Skin epidermis (tissue), 12 donors: ENCODE measurements at regions not wholly inside any gene's neighbourhood (a gene's known extent, or its start where the extent isn't known, plus 50 kb on each side); places are given as distances from the start of the nearest gene placed in this dataset.

Source experiments
- H3K27ac ChIP-seq, 21 experiments: fragments of 200-600 bp; sonication (generic) in 11 of 21; one replicate each; pipeline ENCODE4 v1.5.0; 2020; ENCODE audit warnings: mild to moderate bottlenecking in 3 of 21, inconsistent platforms in 2 of 21, moderate library complexity in 2 of 21
- H3K4me3 ChIP-seq, 7 experiments: fragments of 200-600 bp; sonication (generic) in 2 of 7; one replicate each; pipeline ENCODE4 v1.5.0; 2020; ENCODE audit warnings: inconsistent platforms in 2 of 7, mild to moderate bottlenecking in 2 of 7, moderate library complexity in 1 of 7

- no peak overlapping the region for H3K27ac ChIP-seq
These were observed 283.3 kb upstream of the SEMA3A start for GRCh38 chr7:84477786-84478478.

GRCh38 chr7:84474436-84474835, 279.8 kb upstream of the SEMA3A start:
- Histone ChIP-seq H3K4me3 (no peak overlapping the region), H3K27ac (no peak overlapping the region)

More at GRCh38 chr7:84477786-84478478, 283.3 kb upstream of the SEMA3A start:
- no peak overlapping the region for H3K4me3 ChIP-seq

- H3K27ac ChIP-seq, result no peak overlapping the region
- H3K4me3 ChIP-seq, result no peak overlapping the region
These were observed 277.0 kb upstream of the SEMA3A start for GRCh38 chr7:84471576-84471975.

DNA sequence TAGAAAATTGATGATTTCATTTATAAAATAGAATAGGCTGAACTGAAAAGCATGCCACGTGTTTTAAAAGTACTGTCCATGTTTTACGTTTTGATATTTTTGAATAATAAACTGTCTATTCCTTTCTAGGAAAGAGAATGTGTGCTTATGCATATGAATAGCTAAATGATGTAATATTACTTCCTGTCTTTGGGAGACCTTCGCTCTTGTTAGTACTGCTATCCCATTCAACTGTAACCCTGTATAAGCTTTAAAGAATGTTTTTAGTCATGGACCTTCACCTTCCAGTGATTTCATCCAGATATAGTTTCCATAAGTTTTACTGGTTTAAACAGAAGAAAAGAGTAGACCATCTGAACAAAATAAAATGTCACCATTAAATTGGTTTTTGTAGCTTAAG, 274.4 kb upstream of the SEMA3A start:
- Histone ChIP-seq H3K27ac (no peak overlapping the region), H3K4me3 (no peak overlapping the region)

DNA sequence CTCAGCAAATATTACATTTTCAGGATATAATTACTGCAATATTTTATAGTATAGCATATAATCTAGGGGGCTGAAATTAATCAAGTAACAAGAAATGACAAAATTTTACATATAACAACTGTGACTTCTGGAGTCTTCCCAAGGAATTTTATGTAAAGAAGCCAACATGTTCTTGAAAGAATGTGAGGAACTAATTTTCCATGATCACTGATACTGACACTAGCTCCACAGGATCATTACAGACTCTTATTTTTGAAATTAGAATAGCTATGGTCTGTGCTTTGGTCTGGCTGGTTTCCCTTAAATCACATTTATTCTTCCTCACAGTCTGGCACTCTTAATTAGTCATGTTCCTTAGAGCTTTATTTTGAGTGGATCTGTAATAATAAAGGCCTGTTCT, 267.7 kb upstream of the SEMA3A start:
- H3K4me3 ChIP-seq, result no peak overlapping the region
- no peak overlapping the region for H3K27ac ChIP-seq

GRCh38 chr7:84461093-84461492, 266.5 kb upstream of the SEMA3A start:
- no peak overlapping the region for H3K4me3 ChIP-seq
- no peak overlapping the region for H3K27ac ChIP-seq

DNA sequence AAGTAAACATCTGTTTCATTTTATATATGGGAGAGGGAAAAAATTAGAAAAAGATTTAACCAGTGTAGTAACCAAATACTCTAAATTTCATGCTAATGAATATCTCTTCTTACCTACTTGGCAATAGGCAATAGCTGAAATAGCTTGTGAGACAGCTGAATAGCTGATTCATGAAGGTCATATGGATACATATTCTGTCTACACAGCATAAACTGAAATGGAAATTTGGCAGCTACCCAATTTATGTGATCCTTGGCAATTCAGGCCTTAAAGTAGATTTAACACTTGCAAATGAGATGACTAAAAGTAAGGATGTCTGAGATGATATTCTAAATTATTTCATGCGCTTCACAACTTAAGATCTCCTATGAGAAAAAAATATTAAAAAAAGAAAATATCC, 261.2 kb upstream of the SEMA3A start:
- Histone ChIP-seq H3K4me3 (no peak overlapping the region), H3K27ac (no peak overlapping the region)

DNA sequence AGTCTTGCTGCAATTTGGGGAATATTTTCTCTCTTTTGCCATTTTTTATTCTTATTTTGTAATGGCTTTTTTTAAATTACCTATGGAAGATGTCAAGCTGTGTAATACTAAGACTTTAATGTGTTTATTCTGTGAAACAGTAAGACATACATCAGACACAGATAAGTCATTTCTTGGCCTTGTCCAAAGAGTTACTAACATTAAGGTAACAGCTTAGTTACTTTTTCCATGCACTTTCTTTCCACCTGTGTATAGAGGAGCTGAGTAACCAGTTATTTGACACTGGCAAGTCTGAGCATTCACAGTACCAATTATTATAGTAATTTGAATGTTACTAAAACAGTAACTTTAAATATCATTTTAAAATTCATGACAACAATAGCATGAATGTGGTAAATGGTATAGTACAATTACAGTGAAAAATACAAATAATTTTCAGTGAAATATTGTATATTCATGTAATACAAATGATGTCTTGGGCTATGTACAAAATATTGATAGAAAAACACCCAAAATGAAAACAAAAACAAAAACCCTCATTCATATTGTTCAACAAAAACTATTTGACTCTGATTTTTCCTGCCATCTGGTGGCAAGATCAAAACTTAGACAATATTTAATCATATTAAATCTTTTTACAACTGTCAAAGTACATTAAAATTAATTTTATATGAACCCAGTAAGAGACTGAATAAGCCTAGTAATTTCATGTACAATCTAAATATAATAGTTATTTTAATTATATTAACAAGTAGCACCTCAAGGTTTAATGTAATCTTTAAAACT, 259.8 kb upstream of the SEMA3A start:
- no peak overlapping the region for H3K4me3 ChIP-seq
- no peak overlapping the region for H3K27ac ChIP-seq

- H3K4me3 ChIP-seq, result no peak overlapping the region
- H3K27ac ChIP-seq, result no peak overlapping the region
These were observed 258.0 kb upstream of the SEMA3A start for GRCh38 chr7:84452618-84453017.

DNA sequence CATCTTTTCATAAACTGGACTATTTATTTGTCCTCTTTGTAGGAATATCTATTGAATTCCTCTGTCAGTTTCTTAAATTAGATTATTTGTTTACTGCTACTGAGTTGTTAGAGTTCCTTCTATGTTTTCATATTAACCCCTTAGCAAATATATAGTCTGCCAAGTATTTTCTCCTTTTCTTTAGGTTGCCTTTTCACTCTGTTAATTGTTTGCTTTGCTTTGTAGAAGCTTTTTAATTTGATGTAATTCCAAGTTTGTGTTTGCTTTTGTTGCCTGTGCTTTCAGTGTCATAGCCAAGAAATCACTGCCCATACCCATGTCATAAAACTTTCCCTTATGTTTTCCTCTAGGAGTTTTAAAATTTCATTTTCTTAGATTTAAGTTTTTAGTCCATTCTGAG, 256.2 kb upstream of the SEMA3A start:
- H3K4me3 ChIP-seq, result no peak overlapping the region
- H3K27ac ChIP-seq, result no peak overlapping the region

- no peak overlapping the region for H3K4me3 ChIP-seq
- H3K27ac ChIP-seq, result no peak overlapping the region
These were observed 253.2 kb upstream of the SEMA3A start for GRCh38 chr7:84447636-84448293.

GRCh38 chr7:84446991-84447480, 252.4 kb upstream of the SEMA3A start:
- Histone ChIP-seq H3K4me3 (no peak overlapping the region), H3K27ac (no peak overlapping the region)

DNA sequence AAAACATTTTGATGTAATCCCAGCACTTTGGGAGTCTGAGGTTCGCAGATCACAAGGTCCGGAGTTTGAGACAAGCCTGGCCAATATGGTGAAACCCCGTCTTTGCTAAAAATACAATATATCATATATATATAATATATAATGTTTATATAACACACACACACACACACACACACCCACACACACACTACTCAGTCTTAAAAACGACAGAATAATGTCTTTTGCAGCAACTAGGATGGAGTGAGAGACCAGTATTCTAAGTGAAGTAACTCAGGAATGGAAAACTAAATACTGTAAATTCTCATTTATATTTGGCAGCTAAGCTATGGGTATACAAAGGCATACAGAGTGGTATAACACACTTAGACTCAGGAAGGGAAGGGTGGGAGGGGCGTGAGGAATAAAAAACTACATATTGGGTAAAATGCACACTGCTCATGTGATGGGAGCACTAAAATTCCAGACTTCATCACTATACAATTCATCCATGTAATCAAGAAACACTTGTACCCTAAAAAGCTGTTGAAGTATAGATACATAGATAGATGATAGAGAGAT, 231.2 kb upstream of the SEMA3A start:
- no peak overlapping the region for H3K27ac ChIP-seq

DNA sequence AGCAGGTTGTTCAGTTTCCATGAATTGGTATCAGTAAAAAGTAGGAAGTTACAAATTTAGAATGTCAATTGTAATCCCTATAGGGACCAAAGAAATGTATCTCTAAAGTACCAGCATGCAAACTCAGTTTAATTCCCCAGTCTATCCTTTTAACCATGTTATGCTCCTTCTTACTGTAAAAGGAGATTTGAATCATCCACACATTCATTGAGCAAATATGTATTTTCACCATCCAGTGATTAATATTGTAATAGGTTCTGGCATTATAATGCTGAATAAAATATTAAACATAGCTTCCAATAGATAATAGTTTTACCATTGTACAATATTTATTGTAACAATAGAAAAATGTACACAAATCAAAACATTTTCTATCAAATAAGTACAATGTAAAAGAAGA, 228.2 kb upstream of the SEMA3A start:
- no peak overlapping the region for H3K27ac ChIP-seq

More for the DNA sequence above, 231.2 kb upstream of the SEMA3A start:
- H3K4me3 ChIP-seq, result no peak overlapping the region

DNA sequence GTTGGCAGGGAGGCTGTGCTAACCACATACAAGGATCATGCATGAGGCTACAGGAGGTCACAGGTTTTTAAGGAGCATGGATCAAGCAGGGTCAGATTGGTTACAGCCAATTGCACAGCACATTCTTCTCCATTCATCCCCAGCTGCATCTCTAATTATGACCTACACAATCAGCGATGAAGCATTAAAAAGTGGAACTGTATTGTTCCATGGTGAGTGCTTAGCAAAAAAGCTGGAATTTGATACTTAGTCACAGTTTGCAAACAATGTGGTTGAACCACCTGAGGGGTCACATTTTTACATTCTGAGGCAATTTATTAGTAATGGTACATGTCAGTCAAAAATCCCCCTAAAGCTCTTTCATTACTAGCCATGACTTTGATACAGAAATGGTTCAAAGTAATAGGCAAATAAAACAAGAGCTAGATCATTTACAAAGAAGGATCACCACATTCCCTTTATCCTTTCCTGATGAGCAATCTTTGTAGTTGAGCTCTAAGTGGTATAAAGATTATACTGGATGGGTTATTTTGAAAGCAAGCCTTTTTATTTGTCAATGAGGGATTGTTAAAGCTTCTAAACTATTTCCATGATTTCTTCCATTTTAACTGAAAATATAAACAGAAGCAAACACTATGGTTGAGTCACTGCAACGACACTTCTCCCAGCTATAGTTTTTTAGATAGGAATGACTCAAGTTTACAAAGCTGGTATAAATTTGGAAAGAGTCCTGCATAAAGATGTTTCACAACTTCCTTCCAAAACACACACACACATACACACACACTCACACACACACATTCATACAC, 217.8 kb upstream of the SEMA3A start:
- H3K27ac ChIP-seq, result no peak overlapping the region
- H3K4me3 ChIP-seq, result no peak overlapping the region

More for the DNA sequence above, 228.2 kb upstream of the SEMA3A start:
- H3K4me3 ChIP-seq, result no peak overlapping the region

DNA sequence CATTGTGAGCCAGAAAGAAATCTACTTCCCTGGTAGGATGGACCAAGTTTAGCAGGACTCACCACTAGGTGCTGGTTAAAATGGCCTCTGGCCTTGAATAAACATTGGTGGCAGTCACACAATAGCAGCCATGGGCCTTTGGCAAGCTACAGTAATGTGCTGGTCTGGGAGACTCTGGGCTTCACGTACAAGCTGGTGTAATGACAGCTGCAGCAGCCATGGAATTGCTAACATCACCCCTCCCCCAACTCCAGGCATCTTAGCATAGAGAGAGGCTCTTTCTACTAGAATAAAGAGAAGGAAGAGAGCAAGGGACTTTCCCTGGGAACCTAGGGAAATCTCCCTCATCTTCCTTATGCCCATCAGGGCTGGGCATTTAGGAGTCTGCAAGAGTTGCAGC, 205.1 kb upstream of the SEMA3A start:
- Histone ChIP-seq H3K27ac (no peak overlapping the region), H3K4me3 (no peak overlapping the region)

DNA sequence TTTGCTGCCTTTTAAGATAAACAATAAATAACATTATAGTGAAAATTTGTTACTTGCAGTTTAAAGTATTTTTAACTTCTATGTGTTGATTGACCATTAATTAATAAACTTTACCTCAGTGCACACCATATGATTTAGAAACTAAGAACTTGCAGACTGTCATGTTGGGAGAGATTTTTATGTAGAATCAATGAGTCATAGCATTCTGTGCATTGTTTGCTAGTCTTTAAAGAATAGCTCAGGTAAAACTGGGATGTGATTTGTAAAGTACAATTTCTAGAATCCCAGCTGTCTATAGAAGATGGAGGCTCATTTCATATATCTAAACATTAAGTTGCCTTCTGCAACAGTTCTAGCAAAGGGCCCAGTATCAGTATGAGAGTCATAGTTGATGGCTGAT, 199.6 kb upstream of the SEMA3A start:
- H3K27ac ChIP-seq, result no peak overlapping the region
- H3K4me3 ChIP-seq, result no peak overlapping the region

- no peak overlapping the region for H3K27ac ChIP-seq
- H3K4me3 ChIP-seq, result no peak overlapping the region
These were observed 199.2 kb upstream of the SEMA3A start for GRCh38 chr7:84393786-84394185.

- no peak overlapping the region for H3K27ac ChIP-seq
These were observed 196.3 kb upstream of the SEMA3A start for GRCh38 chr7:84390845-84391244.

GRCh38 chr7:84389242-84389641, 194.7 kb upstream of the SEMA3A start:
- Histone ChIP-seq H3K4me3 (no peak overlapping the region), H3K27ac (no peak overlapping the region)

More at GRCh38 chr7:84390845-84391244, 196.3 kb upstream of the SEMA3A start:
- H3K4me3 ChIP-seq, result no peak overlapping the region
